ENCODE measurements at regions not wholly inside any gene's neighbourhood (a gene's known extent, or its start where the extent isn't known, plus 50 kb on each side); places are given as distances from the start of the nearest gene placed in this dataset.

DNA sequence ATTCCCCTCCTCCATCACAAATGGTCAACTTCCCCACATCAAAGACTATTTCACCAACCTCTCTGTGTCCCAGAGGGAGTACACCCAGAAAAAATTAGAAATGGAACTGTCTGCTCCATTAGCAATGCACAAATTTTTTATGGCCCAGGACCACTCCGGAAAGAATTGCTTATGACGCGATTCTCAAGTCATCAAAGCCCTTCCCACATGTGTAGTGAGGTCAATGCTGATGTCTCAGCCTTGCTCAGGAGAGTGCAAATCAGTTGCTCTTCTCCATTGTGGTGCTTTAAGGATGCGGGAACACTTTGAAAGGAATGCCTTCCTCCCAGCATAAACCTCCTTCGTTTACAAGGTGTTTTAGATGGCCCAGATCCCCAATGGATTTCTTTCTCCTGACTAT, 518.3 kb downstream of the PPARGC1A start:
- no peak overlapping the region for H4K8ac ChIP-seq (replicated peaks; ENCODE audit: insufficient read length, low read depth, low read length)
- H3K18ac ChIP-seq (ENCODE audit: insufficient read length, low read depth, low read length): no peak overlapping the region
- no peak for DNase-seq
- Mint-ChIP-seq H3K36me3 (ENCODE audit: insufficient read depth in 1 of 3, low read depth in 3 of 3) (no peaks in the 10 kb centered on the region; a peak in 1 of 7 replicates), H3K27ac (no peak overlapping the region), H3K27me3 (ENCODE audit: low read depth) (no peaks in the 10 kb centered on the region; the same call in 1 of the 2 replicates), H3K4me3 (no peak overlapping the region), H3K4me1 (peaks cover 10 to 15% of the 10 kb centered on the region in 2 experiments), H3K9me3 (no peaks in the 10 kb centered on the region)
- H2BK120ac ChIP-seq (ENCODE audit: low read depth, low read length, poor library complexity, severe bottlenecking): no peak overlapping the region
- H2BK12ac ChIP-seq (ENCODE audit: insufficient read length, low read depth, low read length): no peak overlapping the region
- H3K14ac ChIP-seq (ENCODE audit: insufficient read depth, low read length): no peak overlapping the region
- no peak overlapping the region for H3K27ac ChIP-seq (ENCODE audit: insufficient read length, low read depth, low read length)
- no peak overlapping the region for H3T11ph ChIP-seq (ENCODE audit: low read length)
- no peak overlapping the region for H3K4ac ChIP-seq (ENCODE audit: low read depth, low read length)
- H3K4me2 ChIP-seq (ENCODE audit: insufficient read depth, insufficient read length, low read length): no peak overlapping the region
- peaks cover 5% of the 10 kb centered on the region; the same call in 1 of the 2 replicates for H3K4me1 ChIP-seq (ENCODE audit: insufficient read depth, low read length)
- H3K9me3 ChIP-seq (ENCODE audit: control insufficient read depth, low read depth, low read length): no peaks in the 10 kb centered on the region
- H4K20me1 ChIP-seq (ENCODE audit: control insufficient read depth, insufficient read depth, insufficient read length): no peaks in the 10 kb centered on the region
- H3K56ac ChIP-seq (ENCODE audit: insufficient read length, low read depth, low read length): no peak overlapping the region
- TF ChIP-seq, protein P1, sequence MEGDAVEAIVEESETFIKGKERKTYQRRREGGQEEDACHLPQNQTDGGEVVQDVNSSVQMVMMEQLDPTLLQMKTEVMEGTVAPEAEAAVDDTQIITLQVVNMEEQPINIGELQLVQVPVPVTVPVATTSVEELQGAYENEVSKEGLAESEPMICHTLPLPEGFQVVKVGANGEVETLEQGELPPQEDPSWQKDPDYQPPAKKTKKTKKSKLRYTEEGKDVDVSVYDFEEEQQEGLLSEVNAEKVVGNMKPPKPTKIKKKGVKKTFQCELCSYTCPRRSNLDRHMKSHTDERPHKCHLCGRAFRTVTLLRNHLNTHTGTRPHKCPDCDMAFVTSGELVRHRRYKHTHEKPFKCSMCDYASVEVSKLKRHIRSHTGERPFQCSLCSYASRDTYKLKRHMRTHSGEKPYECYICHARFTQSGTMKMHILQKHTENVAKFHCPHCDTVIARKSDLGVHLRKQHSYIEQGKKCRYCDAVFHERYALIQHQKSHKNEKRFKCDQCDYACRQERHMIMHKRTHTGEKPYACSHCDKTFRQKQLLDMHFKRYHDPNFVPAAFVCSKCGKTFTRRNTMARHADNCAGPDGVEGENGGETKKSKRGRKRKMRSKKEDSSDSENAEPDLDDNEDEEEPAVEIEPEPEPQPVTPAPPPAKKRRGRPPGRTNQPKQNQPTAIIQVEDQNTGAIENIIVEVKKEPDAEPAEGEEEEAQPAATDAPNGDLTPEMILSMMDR (conservative IDR thresholded peaks at IDR 0.05): no peak
- H2BK20ac ChIP-seq (ENCODE audit: low read depth, low read length, poor library complexity, severe bottlenecking): no peak overlapping the region
- H2AFZ ChIP-seq (ENCODE audit: low read length): no peak overlapping the region
- no peaks in the 10 kb centered on the region for H3K79me2 ChIP-seq (ENCODE audit: insufficient read depth, low read length)
- no peak overlapping the region for H3K9ac ChIP-seq (ENCODE audit: extremely low read depth, insufficient read length, low read length)
- no peak overlapping the region for H4K5ac ChIP-seq (ENCODE audit: insufficient read length, low read depth, low read length)
- H3K27me3 ChIP-seq (ENCODE audit: insufficient read depth, low read length): no peaks in the 10 kb centered on the region; the same call in 1 of the 2 replicates
- H2BK5ac ChIP-seq (ENCODE audit: insufficient read length, low read length): no peak overlapping the region
- no peak overlapping the region for H3K23ac ChIP-seq (ENCODE audit: insufficient read length, low read depth, low read length)
- no peak overlapping the region for H2BK15ac ChIP-seq (ENCODE audit: low read depth, low read length)
- H3K79me1 ChIP-seq (ENCODE audit: insufficient read depth, low read depth, low read length, poor library complexity, severe bottlenecking): no peaks in the 10 kb centered on the region
- no CpG with 5 or more reads among the region's 5 CpGs for WGBS (ENCODE audit: extremely low coverage, insufficient read length, low lambda C conversion rate)
- H4K91ac ChIP-seq (ENCODE audit: insufficient read length, low read depth, low read length): no peak overlapping the region
- H2AK5ac ChIP-seq (ENCODE audit: insufficient read length, low read length): no peak overlapping the region
- no peaks in the 10 kb centered on the region for H3K23me2 ChIP-seq (ENCODE audit: insufficient read length, low read depth, low read length, poor library complexity, severe bottlenecking)
